ENCODE measurements at regions not wholly inside any gene's neighbourhood (a gene's known extent, or its start where the extent isn't known, plus 50 kb on each side); places are given as distances from the start of the nearest gene placed in this dataset.

DNA sequence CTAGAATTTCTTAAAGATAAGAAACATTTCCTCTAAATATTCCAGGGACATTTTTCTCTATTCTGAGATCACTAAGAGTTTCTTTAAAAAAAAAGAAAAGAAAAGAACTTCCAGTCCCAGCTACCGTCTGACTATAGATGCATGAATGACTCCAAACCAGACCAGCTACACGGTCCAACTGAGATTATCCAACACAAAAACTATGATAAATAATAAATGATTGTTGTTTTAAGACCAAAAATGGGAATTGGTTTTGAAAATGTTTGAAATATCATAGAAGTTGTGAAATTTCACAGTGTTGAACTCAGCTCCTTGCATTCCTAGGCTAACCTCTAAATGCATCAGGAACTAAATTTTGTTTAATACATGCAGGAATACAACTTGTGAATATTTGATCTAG lies 1619.6 kb upstream of the LRRTM3 start:
- no CpG with 5 or more reads among the region's 2 CpGs for WGBS, 2 donors (ENCODE audit: extremely low coverage in 2 of 2, insufficient read length in 2 of 2, insufficient replicate concordance in 1 of 2)
- Histone ChIP-seq H3K36me3 (replicated peaks in 1 of 2; ENCODE audit: control insufficient read depth in 2 of 2, insufficient read depth in 2 of 2, low read length in 2 of 2) (no peaks in the 10 kb centered on the region), H3K23ac (ENCODE audit: low read depth, low read length, poor library complexity) (no peak overlapping the region), H2BK15ac (ENCODE audit: low read length) (no peak overlapping the region), H3K18ac (ENCODE audit: low read length) (no peak overlapping the region), H3K4me3 (ENCODE audit: low read length in 2 of 2) (no peak overlapping the region), H2AK5ac (ENCODE audit: low read depth, low read length) (no peak overlapping the region), H2AFZ (ENCODE audit: low read length) (no peak overlapping the region), H3K4me1 (ENCODE audit: control insufficient read depth in 2 of 2, insufficient read depth in 1 of 2, low read depth in 1 of 2, low read length in 2 of 2) (no peaks in the 10 kb centered on the region), H3K9me3 (replicated peaks in 1 of 2; ENCODE audit: control insufficient read depth in 2 of 2, insufficient read depth in 1 of 2, low read depth in 1 of 2, low read length in 2 of 2) (peaks cover 0 to 2% of the 10 kb centered on the region in 2 donors), H3K9ac (ENCODE audit: low read depth, low read length, poor library complexity) (no peak overlapping the region), H4K8ac (ENCODE audit: low read depth, low read length) (no peak overlapping the region), H3K27ac (replicated peaks; ENCODE audit: low read length) (no peak overlapping the region), H2BK120ac (ENCODE audit: low read depth, low read length) (no peak overlapping the region), H3K4ac (ENCODE audit: low read length) (no peak overlapping the region), H3K14ac (ENCODE audit: low read length) (no peak overlapping the region), H3K4me2 (ENCODE audit: insufficient read depth, low read length, poor library complexity, severe bottlenecking) (no peak overlapping the region), H3K27me3 (ENCODE audit: control insufficient read depth in 3 of 3, insufficient read depth in 3 of 3, low read depth in 1 of 3, low read length in 3 of 3) (no peaks in the 10 kb centered on the region), H3K79me1 (ENCODE audit: low read depth, low read length) (no peaks in the 10 kb centered on the region), H4K91ac (ENCODE audit: low read depth, low read length, poor library complexity) (no peak overlapping the region), H2BK12ac (ENCODE audit: low read length) (no peak overlapping the region), H2BK5ac (ENCODE audit: low read length) (no peak overlapping the region)
- no peak for DNase-seq (ENCODE audit: low spot score)

GRCh38 chr10:65312876-65313275 lies 1613.0 kb upstream of the LRRTM3 start:
- Histone ChIP-seq H3K14ac (ENCODE audit: low read length) (no peak overlapping the region), H3K4ac (ENCODE audit: low read length) (no peak overlapping the region), H2BK5ac (ENCODE audit: low read length) (no peak overlapping the region), H3K4me1 (ENCODE audit: control insufficient read depth in 2 of 2, insufficient read depth in 1 of 2, low read depth in 1 of 2, low read length in 2 of 2) (no peaks in the 10 kb centered on the region), H2BK12ac (ENCODE audit: low read length) (no peak overlapping the region), H3K23ac (ENCODE audit: low read depth, low read length, poor library complexity) (no peak overlapping the region), H4K91ac (ENCODE audit: low read depth, low read length, poor library complexity) (no peak overlapping the region), H3K27ac (replicated peaks; ENCODE audit: low read length) (no peak overlapping the region), H3K4me2 (ENCODE audit: insufficient read depth, low read length, poor library complexity, severe bottlenecking) (no peak overlapping the region), H4K8ac (ENCODE audit: low read depth, low read length) (no peak overlapping the region), H2BK120ac (ENCODE audit: low read depth, low read length) (no peak overlapping the region), H3K27me3 (ENCODE audit: control insufficient read depth in 3 of 3, insufficient read depth in 3 of 3, low read depth in 1 of 3, low read length in 3 of 3) (no peaks in the 10 kb centered on the region), H3K9ac (ENCODE audit: low read depth, low read length, poor library complexity) (no peak overlapping the region), H3K36me3 (replicated peaks in 1 of 2; ENCODE audit: control insufficient read depth in 2 of 2, insufficient read depth in 2 of 2, low read length in 2 of 2) (no peaks in the 10 kb centered on the region), H3K18ac (ENCODE audit: low read length) (no peak overlapping the region), H2AFZ (ENCODE audit: low read length) (no peak overlapping the region), H3K9me3 (replicated peaks in 1 of 2; ENCODE audit: control insufficient read depth in 2 of 2, insufficient read depth in 1 of 2, low read depth in 1 of 2, low read length in 2 of 2) (peaks cover 0 to 2% of the 10 kb centered on the region in 2 donors), H2AK5ac (ENCODE audit: low read depth, low read length) (no peak overlapping the region), H3K4me3 (ENCODE audit: low read length in 2 of 2) (no peak overlapping the region), H2BK15ac (ENCODE audit: low read length) (no peak overlapping the region), H3K79me1 (ENCODE audit: low read depth, low read length) (no peaks in the 10 kb centered on the region)
- no peak for DNase-seq (ENCODE audit: low spot score)

DNA sequence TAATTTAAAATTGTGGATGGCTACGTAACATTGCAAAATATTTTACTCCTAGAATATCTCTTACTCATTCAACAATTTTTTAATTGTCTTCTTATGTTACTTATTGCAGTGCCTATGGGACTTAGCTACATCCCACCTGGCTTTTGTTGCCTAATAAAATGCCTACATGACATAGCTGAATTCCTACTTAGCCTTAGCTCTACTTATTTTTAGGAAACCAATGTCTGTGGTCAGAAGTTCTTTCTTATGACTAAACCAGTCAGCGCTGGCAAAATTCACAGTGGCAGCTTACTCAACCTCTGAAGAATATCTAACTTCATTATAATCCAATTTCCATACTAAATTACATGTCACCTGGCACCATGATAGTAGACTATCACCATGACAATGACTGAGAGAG lies 1612.4 kb upstream of the LRRTM3 start:
- Histone ChIP-seq H3K18ac (ENCODE audit: low read length) (no peak overlapping the region), H3K23ac (ENCODE audit: low read depth, low read length, poor library complexity) (no peak overlapping the region), H3K9ac (ENCODE audit: low read depth, low read length, poor library complexity) (no peak overlapping the region), H3K9me3 (replicated peaks in 1 of 2; ENCODE audit: control insufficient read depth in 2 of 2, insufficient read depth in 1 of 2, low read depth in 1 of 2, low read length in 2 of 2) (no peaks in the 10 kb centered on the region), H4K91ac (ENCODE audit: low read depth, low read length, poor library complexity) (no peak overlapping the region), H2BK12ac (ENCODE audit: low read length) (no peak overlapping the region), H2BK5ac (ENCODE audit: low read length) (no peak overlapping the region), H3K27me3 (ENCODE audit: control insufficient read depth in 3 of 3, insufficient read depth in 3 of 3, low read depth in 1 of 3, low read length in 3 of 3) (no peaks in the 10 kb centered on the region), H2BK120ac (ENCODE audit: low read depth, low read length) (no peak overlapping the region), H3K36me3 (replicated peaks in 1 of 2; ENCODE audit: control insufficient read depth in 2 of 2, insufficient read depth in 2 of 2, low read length in 2 of 2) (no peaks in the 10 kb centered on the region), H3K14ac (ENCODE audit: low read length) (no peak overlapping the region), H2AK5ac (ENCODE audit: low read depth, low read length) (no peak overlapping the region), H3K4me3 (ENCODE audit: low read length in 2 of 2) (no peak overlapping the region), H3K4me2 (ENCODE audit: insufficient read depth, low read length, poor library complexity, severe bottlenecking) (no peak overlapping the region), H3K79me1 (ENCODE audit: low read depth, low read length) (no peaks in the 10 kb centered on the region), H3K4me1 (ENCODE audit: control insufficient read depth in 2 of 2, insufficient read depth in 1 of 2, low read depth in 1 of 2, low read length in 2 of 2) (no peaks in the 10 kb centered on the region), H3K27ac (replicated peaks; ENCODE audit: low read length) (no peak overlapping the region), H2AFZ (ENCODE audit: low read length) (no peak overlapping the region), H4K8ac (ENCODE audit: low read depth, low read length) (no peak overlapping the region), H2BK15ac (ENCODE audit: low read length) (no peak overlapping the region), H3K4ac (ENCODE audit: low read length) (no peak overlapping the region)
- no peak for DNase-seq (ENCODE audit: low spot score)
- WGBS, 2 donors (ENCODE audit: extremely low coverage in 2 of 2, insufficient read length in 2 of 2, insufficient replicate concordance in 1 of 2) = no CpG with 5 or more reads among the region's 2 CpGs

DNA sequence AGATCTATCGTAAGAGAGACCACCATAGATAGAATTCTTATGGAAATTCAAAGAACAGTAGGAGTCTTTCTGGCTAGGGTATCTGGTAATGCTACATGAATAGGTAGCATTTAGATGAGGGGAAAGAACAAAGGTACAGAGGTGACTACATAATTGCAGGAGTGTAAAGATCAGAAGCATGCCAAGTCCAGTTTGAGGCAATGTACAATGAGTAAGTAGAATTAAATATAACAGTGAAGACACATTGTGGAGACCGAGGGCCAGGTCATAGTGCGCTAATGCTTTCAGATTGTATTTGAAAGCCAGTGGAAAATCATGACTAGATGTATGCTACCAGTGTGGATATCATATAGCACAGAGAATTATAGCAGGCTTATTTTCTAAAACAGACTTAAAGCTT lies 1611.6 kb upstream of the LRRTM3 start:
- no peak overlapping the region for H2AFZ ChIP-seq (ENCODE audit: low read length)
- no peaks in the 10 kb centered on the region for H3K9me3 ChIP-seq (replicated peaks in 1 of 2; ENCODE audit: control insufficient read depth in 2 of 2, insufficient read depth in 1 of 2, low read depth in 1 of 2, low read length in 2 of 2)
- no peak overlapping the region for H3K23ac ChIP-seq (ENCODE audit: low read depth, low read length, poor library complexity)
- H3K4ac ChIP-seq (ENCODE audit: low read length) = no peak overlapping the region
- no CpG with 5 or more reads among the region's 3 CpGs for WGBS, 2 donors (ENCODE audit: extremely low coverage in 2 of 2, insufficient read length in 2 of 2, insufficient replicate concordance in 1 of 2)
- H3K18ac ChIP-seq (ENCODE audit: low read length) = no peak overlapping the region
- no peaks in the 10 kb centered on the region for H3K4me1 ChIP-seq (ENCODE audit: control insufficient read depth in 2 of 2, insufficient read depth in 1 of 2, low read depth in 1 of 2, low read length in 2 of 2)
- no peak overlapping the region for H3K4me2 ChIP-seq (ENCODE audit: insufficient read depth, low read length, poor library complexity, severe bottlenecking)
- H3K9ac ChIP-seq (ENCODE audit: low read depth, low read length, poor library complexity) = no peak overlapping the region
- H3K14ac ChIP-seq (ENCODE audit: low read length) = no peak overlapping the region
- DNase-seq (ENCODE audit: low spot score) = no peak
- no peaks in the 10 kb centered on the region for H3K36me3 ChIP-seq (replicated peaks in 1 of 2; ENCODE audit: control insufficient read depth in 2 of 2, insufficient read depth in 2 of 2, low read length in 2 of 2)
- no peak overlapping the region for H3K4me3 ChIP-seq (ENCODE audit: low read length in 2 of 2)
- no peak overlapping the region for H2BK5ac ChIP-seq (ENCODE audit: low read length)
- H2BK12ac ChIP-seq (ENCODE audit: low read length) = no peak overlapping the region
- H3K27ac ChIP-seq (replicated peaks; ENCODE audit: low read length) = no peak overlapping the region
- no peaks in the 10 kb centered on the region for H3K27me3 ChIP-seq (ENCODE audit: control insufficient read depth in 3 of 3, insufficient read depth in 3 of 3, low read depth in 1 of 3, low read length in 3 of 3)
- H3K79me1 ChIP-seq (ENCODE audit: low read depth, low read length) = no peaks in the 10 kb centered on the region
- no peak overlapping the region for H2AK5ac ChIP-seq (ENCODE audit: low read depth, low read length)
- no peak overlapping the region for H2BK120ac ChIP-seq (ENCODE audit: low read depth, low read length)
- H2BK15ac ChIP-seq (ENCODE audit: low read length) = no peak overlapping the region
- H4K8ac ChIP-seq (ENCODE audit: low read depth, low read length) = no peak overlapping the region
- H4K91ac ChIP-seq (ENCODE audit: low read depth, low read length, poor library complexity) = no peak overlapping the region

Measured in neuronal stem cell (in vitro differentiated cells).